Ectodermal cell (in vitro differentiated cells): ENCODE measurements at regions not wholly inside any gene's neighbourhood (a gene's known extent, or its start where the extent isn't known, plus 50 kb on each side); places are given as distances from the start of the nearest gene placed in this dataset.

ENCODE experiments used
- H3K27ac ChIP-seq: 2 replicates; pipeline ENCODE4 v1.7.0; 2013; ENCODE audit warnings: mild to moderate bottlenecking, low read depth, low read length; ENCODE audit not compliant: insufficient read depth, poor library complexity, severe bottlenecking
- H3K27me3 ChIP-seq: 2 replicates; pipeline ENCODE4 v1.7.0; 2013; ENCODE audit warnings: mild to moderate bottlenecking, low read length; ENCODE audit not compliant: insufficient read depth, control insufficient read depth, poor library complexity, severe bottlenecking
- H3K36me3 ChIP-seq: one replicate; pipeline ENCODE4 v1.7.0; 2013; ENCODE audit warnings: low read length; ENCODE audit not compliant: control insufficient read depth, insufficient read depth
- H3K4me1 ChIP-seq: one replicate; pipeline ENCODE4 v1.7.0; 2013; ENCODE audit warnings: low read length; ENCODE audit not compliant: control insufficient read depth, insufficient read depth
- H3K4me3 ChIP-seq: 2 replicates; pipeline ENCODE4 v1.7.0; 2013; ENCODE audit warnings: low read depth, low read length, control low read depth; ENCODE audit not compliant: insufficient read depth
- H3K9me3 ChIP-seq: 2 replicates; pipeline ENCODE4 v1.7.0; 2013; ENCODE audit warnings: mild to moderate bottlenecking, low read length, moderate library complexity; ENCODE audit not compliant: control insufficient read depth
- WGBS, 2 experiments: methylation state at CpG; one replicate each; pipeline ENCODE4 v1.1.7; 2013; ENCODE audit warnings: missing lambda C conversion rate in 2 of 2; 5-methylcytosine and 5-hydroxymethylcytosine counted together

DNA sequence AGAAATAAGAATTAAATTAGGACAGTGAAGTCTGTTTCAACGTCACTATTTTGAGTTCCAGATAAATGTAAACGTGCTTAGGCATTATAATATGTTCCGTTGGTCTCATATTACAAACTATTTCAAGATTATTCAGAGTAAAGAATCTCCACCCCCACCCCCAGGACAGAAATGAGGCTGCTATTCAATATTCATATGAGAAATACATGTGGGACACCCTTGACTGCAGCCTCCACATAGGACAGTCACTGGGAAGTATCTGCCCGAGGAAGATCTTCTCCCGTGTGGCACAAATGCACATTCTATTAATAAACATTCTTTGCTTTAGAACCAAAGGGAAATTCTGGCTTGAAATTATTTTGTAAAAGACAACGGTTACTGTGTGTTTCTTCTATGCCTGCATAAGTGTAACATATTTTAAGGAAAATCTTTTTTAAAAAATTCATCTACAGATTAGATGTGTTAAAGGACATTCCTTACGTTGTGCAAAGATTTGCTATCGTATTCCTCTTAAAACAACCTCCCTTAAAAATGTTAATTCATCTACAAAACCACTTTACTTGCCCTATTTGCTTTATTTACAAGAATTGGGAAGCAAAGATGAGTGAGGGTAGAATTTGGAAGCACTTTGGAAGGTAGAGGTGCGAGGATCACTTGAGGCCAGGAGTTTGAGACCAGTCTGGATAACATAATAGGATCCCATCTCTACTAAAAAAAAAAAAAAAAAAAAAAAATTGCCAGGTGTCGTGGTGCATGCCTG lies 148.3 kb upstream of the SOX14 start:
- Histone ChIP-seq H3K9me3 (no peaks in the 10 kb centered on the region), H3K27ac (no peak overlapping the region), H3K4me3 (no peak overlapping the region), H3K27me3 (no peaks in the 10 kb centered on the region), H3K4me1 (no peaks in the 10 kb centered on the region), H3K36me3 (no peaks in the 10 kb centered on the region)
- 89 to 90% methylated on average over 6 to 10 of the region's 10 CpGs for WGBS, 2 experiments

- Histone ChIP-seq H3K4me1 (peaks cover 26% of the 10 kb centered on the region), H3K27me3 (no peaks in the 10 kb centered on the region), H3K4me3 (no peak overlapping the region), H3K9me3 (no peaks in the 10 kb centered on the region), H3K27ac (no peak overlapping the region), H3K36me3 (no peaks in the 10 kb centered on the region)
- 38 to 41% methylated on average over 15 to 17 of the region's 17 CpGs for WGBS, 2 experiments
Measured at GRCh38 chr3:137641879-137642704, 122.0 kb upstream of the SOX14 start.

- no peak overlapping the region for H3K27ac ChIP-seq
- 43 to 46% methylated on average over 10 of the region's 10 CpGs for WGBS, 2 experiments
- no peaks in the 10 kb centered on the region for H3K9me3 ChIP-seq
- no peaks in the 10 kb centered on the region for H3K36me3 ChIP-seq
- peaks cover 28% of the 10 kb centered on the region for H3K4me1 ChIP-seq
- H3K4me3 ChIP-seq, result no peak overlapping the region
- no peaks in the 10 kb centered on the region for H3K27me3 ChIP-seq
Measured at GRCh38 chr3:137642831-137643230, 121.3 kb upstream of the SOX14 start.

DNA sequence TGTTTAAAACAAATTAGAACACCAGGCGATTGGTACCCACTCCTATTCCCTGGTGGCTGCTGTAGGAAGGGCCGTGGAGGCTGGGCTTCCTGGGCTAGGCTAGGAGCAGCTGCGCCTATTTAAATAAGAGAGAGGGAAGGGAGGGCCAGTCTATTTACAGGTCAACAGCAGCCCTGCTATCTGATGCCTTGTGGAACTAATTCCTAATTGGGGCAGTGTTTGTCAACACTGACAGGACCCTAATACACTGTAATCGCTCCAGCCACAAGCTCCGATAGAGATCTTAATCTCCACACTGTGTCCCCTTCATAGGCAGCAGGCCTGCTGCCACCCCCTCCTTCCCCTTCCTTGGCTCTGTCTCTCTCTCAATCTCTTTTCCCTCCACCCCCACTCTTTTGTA lies 116.9 kb upstream of the SOX14 start:
- 12 to 14% methylated on average over 5 of the region's 5 CpGs for WGBS, 2 experiments
- H3K27ac ChIP-seq, result no peak overlapping the region
- H3K36me3 ChIP-seq, result no peaks in the 10 kb centered on the region
- H3K9me3 ChIP-seq, result no peaks in the 10 kb centered on the region
- H3K4me3 ChIP-seq, result no peak overlapping the region
- no peaks in the 10 kb centered on the region for H3K27me3 ChIP-seq
- peaks cover 26% of the 10 kb centered on the region for H3K4me1 ChIP-seq

DNA sequence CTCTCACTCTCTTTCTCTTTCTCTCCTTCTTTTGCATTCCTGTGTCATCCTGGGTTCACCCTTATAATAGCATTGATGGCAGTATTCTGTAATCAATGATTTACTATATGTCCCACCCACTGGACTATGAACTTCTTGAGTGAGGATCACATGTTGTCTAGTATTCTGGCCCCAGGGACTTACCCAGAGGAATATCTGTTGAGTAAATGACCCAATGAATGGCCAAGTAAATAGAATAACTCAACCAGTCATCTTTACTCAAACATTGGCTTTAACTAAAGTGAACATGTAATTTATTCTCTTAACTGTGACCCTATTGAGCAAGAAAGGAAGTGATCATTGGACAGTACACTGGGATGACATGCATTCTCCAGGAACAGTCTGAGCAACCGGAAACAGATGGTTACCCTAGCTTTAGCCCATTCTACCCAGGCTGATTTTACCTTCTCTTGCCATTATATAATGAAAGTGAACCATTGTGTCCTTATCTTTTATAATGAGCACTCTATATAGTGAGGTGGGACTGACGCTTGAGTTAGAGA lies 94.5 kb upstream of the SOX14 start:
- Histone ChIP-seq H3K4me1 (no peaks in the 10 kb centered on the region), H3K36me3 (no peaks in the 10 kb centered on the region), H3K27ac (no peak overlapping the region), H3K4me3 (no peak overlapping the region), H3K9me3 (no peaks in the 10 kb centered on the region), H3K27me3 (no peaks in the 10 kb centered on the region)
- 95 to 100% methylated on average over 1 to 2 of the region's 2 CpGs for WGBS, 2 experiments

- WGBS, 2 experiments, result 89 to 94% methylated on average over 4 of the region's 4 CpGs
- Histone ChIP-seq H3K27me3 (no peaks in the 10 kb centered on the region), H3K36me3 (no peaks in the 10 kb centered on the region), H3K9me3 (no peaks in the 10 kb centered on the region), H3K4me1 (no peaks in the 10 kb centered on the region), H3K27ac (no peak overlapping the region), H3K4me3 (no peak overlapping the region)
Measured at GRCh38 chr3:137687181-137687879, 76.8 kb upstream of the SOX14 start.

DNA sequence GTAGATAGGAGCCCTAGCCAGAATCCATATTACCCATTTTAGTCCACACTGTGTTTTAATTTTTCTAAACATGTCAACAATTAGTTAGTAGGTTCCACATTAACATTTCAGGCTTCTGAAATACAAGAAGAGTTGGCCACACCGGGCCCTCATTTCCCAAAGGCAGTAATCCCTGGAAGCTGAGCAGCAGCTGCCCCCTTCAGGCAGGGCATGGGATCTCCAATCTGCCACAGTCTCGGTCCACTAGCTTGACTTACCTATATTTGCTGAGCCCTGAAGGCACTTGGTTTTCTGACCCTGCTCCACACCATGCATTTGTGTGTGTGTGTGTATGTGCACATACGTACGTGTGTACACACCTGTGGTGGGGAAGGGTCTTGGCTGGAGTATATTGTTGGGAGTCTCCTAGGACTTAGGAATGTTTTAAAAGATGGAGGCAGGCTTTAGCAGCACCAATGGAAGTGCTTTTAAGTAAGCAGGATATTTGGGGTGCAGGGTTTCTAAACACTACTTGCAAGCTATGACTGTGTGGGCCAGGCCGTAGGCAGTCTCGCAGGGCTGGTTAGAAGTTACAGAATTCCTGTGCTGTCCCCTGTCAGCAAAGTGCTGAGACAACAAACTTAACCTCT lies 71.2 kb upstream of the SOX14 start:
- no peaks in the 10 kb centered on the region for H3K27me3 ChIP-seq
- no peak overlapping the region for H3K4me3 ChIP-seq
- 23 to 29% methylated on average over 6 of the region's 6 CpGs for WGBS, 2 experiments
- peak overlapping the region; percentile 47 for H3K27ac ChIP-seq
- no peaks in the 10 kb centered on the region for H3K36me3 ChIP-seq
- H3K4me1 ChIP-seq, result peaks cover 27% of the 10 kb centered on the region
- no peaks in the 10 kb centered on the region for H3K9me3 ChIP-seq

DNA sequence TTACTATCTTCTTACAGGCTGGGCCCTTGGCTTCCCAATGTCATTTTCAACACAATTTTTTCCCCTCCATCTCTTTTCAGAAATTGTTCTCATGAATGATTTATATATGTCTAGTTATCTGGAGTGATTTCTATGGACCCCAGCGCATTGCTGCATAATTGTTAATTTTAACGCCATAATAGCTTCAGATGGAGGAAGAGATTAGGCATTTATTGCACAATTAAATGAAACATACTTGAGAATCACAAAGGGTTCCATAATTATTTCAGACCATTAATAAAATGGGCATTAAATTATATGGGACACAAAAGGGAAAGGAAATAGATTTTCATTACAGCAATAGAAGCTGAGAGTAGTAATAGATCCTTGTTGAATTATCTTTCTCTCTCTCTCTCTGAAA lies 70.3 kb upstream of the SOX14 start:
- H3K9me3 ChIP-seq, result no peaks in the 10 kb centered on the region
- no peak overlapping the region for H3K4me3 ChIP-seq
- peaks cover 27% of the 10 kb centered on the region for H3K4me1 ChIP-seq
- H3K27me3 ChIP-seq, result no peaks in the 10 kb centered on the region
- H3K36me3 ChIP-seq, result no peaks in the 10 kb centered on the region
- H3K27ac ChIP-seq, result no peak overlapping the region
- WGBS, 2 experiments, result 100% methylated on average over 2 of the region's 2 CpGs

GRCh38 chr3:137694836-137695235 lies 69.3 kb upstream of the SOX14 start:
- Histone ChIP-seq H3K36me3 (no peaks in the 10 kb centered on the region), H3K27me3 (no peaks in the 10 kb centered on the region), H3K9me3 (no peaks in the 10 kb centered on the region), H3K4me1 (peaks cover 27% of the 10 kb centered on the region), H3K4me3 (no peak overlapping the region), H3K27ac (no peak overlapping the region)
- 43 to 47% methylated on average over 6 of the region's 6 CpGs for WGBS, 2 experiments
